HG02885 (cell line): ENCODE measurements at regions not wholly inside any gene's neighbourhood (a gene's known extent, or its start where the extent isn't known, plus 50 kb on each side); places are given as distances from the start of the nearest gene placed in this dataset.
"Not testable (repeated sequence)": the region's sequence is repeated elsewhere in the genome, so short reads cannot be mapped to it uniquely, and the experiment has no call there.

Experiments used
- ATAC-seq: cut with Tn5 transposase; IDR thresholded peaks from one replicate; pipeline ENCODE4 v1.9.1; 2021; ENCODE audit warnings: mild to moderate bottlenecking; ENCODE audit not compliant: unreplicated experiment, poor library complexity

GRCh38 chr10:130259380-130259779 is 123.2 kb downstream of the GLRX3 start:
- no peak for ATAC-seq

- no peak for ATAC-seq
These were observed 125.1 kb downstream of the GLRX3 start for GRCh38 chr10:130261306-130261705.

- no peak for ATAC-seq
These were observed 125.6 kb downstream of the GLRX3 start for GRCh38 chr10:130261766-130262165.

- ATAC-seq, result no peak
These were observed 127.1 kb downstream of the GLRX3 start for GRCh38 chr10:130263289-130263688.

- no peak for ATAC-seq
These were observed 129.4 kb downstream of the GLRX3 start for GRCh38 chr10:130265542-130265941.

GRCh38 chr10:130282492-130283218 is 146.5 kb downstream of the GLRX3 start:
- no peak for ATAC-seq

- no peak for ATAC-seq
These were observed 147.0 kb downstream of the GLRX3 start for GRCh38 chr10:130283219-130283545.

- ATAC-seq, result not testable (repeated sequence)
These were observed 159.6 kb downstream of the GLRX3 start for GRCh38 chr10:130295761-130296160.

GRCh38 chr10:130300608-130301020 is 164.4 kb downstream of the GLRX3 start:
- peak; percentile 34 for ATAC-seq

- peak; percentile 54 for ATAC-seq
These were observed 165.1 kb downstream of the GLRX3 start for GRCh38 chr10:130301021-130301892.

GRCh38 chr10:130326954-130327353 is 190.8 kb downstream of the GLRX3 start:
- ATAC-seq, result no peak

GRCh38 chr10:130329792-130330191 is 193.6 kb downstream of the GLRX3 start:
- no peak for ATAC-seq

GRCh38 chr10:130333185-130333584 is 197.0 kb downstream of the GLRX3 start:
- no peak for ATAC-seq

- no peak for ATAC-seq
These were observed 199.1 kb downstream of the GLRX3 start for GRCh38 chr10:130335336-130335735.

- ATAC-seq, result no peak
These were observed 200.6 kb downstream of the GLRX3 start for GRCh38 chr10:130336617-130337304.

GRCh38 chr10:130337305-130337640 is 201.1 kb downstream of the GLRX3 start:
- ATAC-seq, result no peak

- ATAC-seq, result no peak
These were observed 201.8 kb downstream of the GLRX3 start for GRCh38 chr10:130337696-130338635.

GRCh38 chr10:130338636-130339024 is 202.4 kb downstream of the GLRX3 start:
- ATAC-seq, result no peak

GRCh38 chr10:130339091-130339490 is 202.9 kb downstream of the GLRX3 start:
- no peak for ATAC-seq

GRCh38 chr10:130339911-130340310 is 203.7 kb downstream of the GLRX3 start:
- no peak for ATAC-seq
